ENCODE measurements at regions not wholly inside any gene's neighbourhood (a gene's known extent, or its start where the extent isn't known, plus 50 kb on each side); places are given as distances from the start of the nearest gene placed in this dataset.

DNA sequence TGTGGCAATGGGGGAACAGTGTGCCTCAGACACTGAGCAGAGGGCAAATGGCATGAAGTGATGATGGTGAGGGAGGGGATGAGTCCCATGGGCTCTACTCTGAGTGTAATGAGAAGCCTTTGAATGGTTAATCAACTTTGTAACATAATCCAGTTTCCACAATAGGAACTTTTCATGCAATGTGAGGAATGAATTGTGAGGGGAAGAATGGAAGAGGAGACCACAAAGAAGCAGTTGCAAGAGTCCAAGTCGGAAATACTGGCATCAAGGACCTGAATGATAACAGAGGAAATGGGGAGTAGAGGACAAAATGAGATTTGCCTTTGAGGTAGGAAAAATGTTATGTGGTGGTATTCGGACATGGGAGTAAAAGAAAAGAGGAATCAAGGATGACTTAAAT is 476.9 kb upstream of the PRICKLE1 start:
- H3K9me3 Mint-ChIP-seq = no peaks in the 10 kb centered on the region

GRCh38 chr12:43063650-43064049 is 474.1 kb upstream of the PRICKLE1 start:
- POLR2A ChIA-PET = no interaction called here
- H3K27me3 Mint-ChIP-seq = no peaks in the 10 kb centered on the region
- no peaks in the 10 kb centered on the region for H3K36me3 Mint-ChIP-seq
- H3K4me3 Mint-ChIP-seq = no peak overlapping the region
- no peaks in the 10 kb centered on the region for H3K9me3 Mint-ChIP-seq
- no peak overlapping the region for H3K27ac Mint-ChIP-seq
- ATAC-seq (ENCODE audit: low read depth) (no peak), DNase-seq (no peak)
- no peaks in the 10 kb centered on the region for H3K4me1 Mint-ChIP-seq

More for the DNA sequence above, 476.9 kb upstream of the PRICKLE1 start:
- Mint-ChIP-seq H3K4me3 (no peak overlapping the region), H3K27me3 (no peaks in the 10 kb centered on the region), H3K4me1 (no peaks in the 10 kb centered on the region), H3K27ac (no peak overlapping the region), H3K36me3 (no peaks in the 10 kb centered on the region)
- no peak for DNase-seq
- POLR2A ChIA-PET = no interaction called here
- no peak for ATAC-seq (ENCODE audit: low read depth)

DNA sequence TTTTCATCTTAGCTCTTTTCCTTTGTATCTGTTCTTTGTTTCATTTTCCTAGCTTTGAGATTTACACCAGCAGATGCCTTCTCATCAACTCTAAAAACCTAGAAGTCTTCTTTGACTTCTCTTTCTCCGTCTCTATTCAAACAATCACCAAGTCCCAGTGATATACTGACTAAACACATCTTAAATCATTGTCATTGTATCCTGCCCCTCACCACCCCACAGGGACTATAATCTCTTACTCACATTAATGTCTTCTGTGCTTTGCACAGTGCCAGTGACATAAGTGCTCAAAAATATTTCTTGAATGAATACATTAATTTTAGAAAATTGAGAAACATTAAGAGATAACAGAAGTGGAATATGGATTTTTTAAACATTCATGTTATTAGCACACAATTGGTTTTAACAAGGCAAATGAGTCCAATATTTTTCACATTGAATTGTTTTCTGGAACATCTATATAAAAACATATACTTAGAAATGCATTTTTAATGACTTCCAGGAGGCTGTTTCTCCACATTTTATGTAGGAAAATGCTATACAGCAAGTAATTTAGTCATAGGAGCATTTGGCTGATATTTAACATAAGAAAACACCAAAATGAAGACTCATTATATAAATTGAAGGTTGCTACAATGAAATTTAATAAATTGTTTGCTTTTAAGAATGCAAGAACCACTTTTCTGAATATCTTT is 472.8 kb upstream of the PRICKLE1 start:
- DNase-seq = no peak
- no peak overlapping the region for H3K27ac Mint-ChIP-seq
- H3K4me3 Mint-ChIP-seq = no peak overlapping the region
- no peaks in the 10 kb centered on the region for H3K9me3 Mint-ChIP-seq
- no peaks in the 10 kb centered on the region for H3K36me3 Mint-ChIP-seq
- H3K4me1 Mint-ChIP-seq = no peaks in the 10 kb centered on the region
- H3K27me3 Mint-ChIP-seq = no peaks in the 10 kb centered on the region
- ATAC-seq (ENCODE audit: low read depth) = no peak
- POLR2A ChIA-PET = no interaction called here

DNA sequence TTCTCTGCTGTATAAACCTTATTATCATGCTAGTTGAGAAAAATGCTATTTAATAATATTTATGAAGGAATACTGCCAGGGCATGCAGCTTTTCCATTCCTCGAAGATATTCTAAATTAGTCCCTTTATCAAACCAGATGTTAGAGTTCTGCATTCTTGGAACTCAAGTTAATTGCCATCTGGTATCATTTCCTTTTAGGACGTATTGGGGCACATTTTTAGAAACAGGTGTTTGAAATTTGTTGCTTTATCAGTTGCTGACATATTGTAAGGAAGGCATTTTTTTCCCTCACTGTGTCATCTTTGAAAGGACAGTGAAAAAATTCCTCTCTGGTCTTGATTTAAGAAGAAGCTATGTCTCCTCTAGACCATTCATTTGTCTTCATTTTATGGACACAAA is 471.2 kb upstream of the PRICKLE1 start:
- Mint-ChIP-seq H3K36me3 (no peaks in the 10 kb centered on the region), H3K4me3 (no peak overlapping the region), H3K4me1 (no peaks in the 10 kb centered on the region), H3K27ac (no peak overlapping the region), H3K9me3 (no peaks in the 10 kb centered on the region), H3K27me3 (no peaks in the 10 kb centered on the region)
- POLR2A ChIA-PET = no interaction called here
- no peak for ATAC-seq (ENCODE audit: low read depth)
- no peak for DNase-seq

DNA sequence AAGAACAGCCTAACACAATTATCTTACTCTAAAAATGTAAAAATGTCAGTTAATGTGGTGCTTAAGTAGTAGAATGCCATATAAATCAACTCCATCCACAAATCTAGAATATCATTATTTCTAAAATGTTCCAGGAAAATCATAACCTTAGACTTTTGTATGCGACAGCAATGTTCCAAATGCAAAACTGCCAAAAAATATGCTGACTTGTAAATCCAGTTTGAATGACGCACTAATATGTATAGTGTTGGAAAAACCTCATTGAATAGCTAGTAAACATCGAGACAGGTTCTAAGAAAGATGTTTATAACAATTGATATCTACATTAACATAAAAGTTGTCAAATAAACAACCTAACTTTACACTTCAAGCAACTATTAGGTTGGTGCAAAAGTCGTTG is 469.1 kb upstream of the PRICKLE1 start:
- no peaks in the 10 kb centered on the region for H3K36me3 Mint-ChIP-seq
- H3K9me3 Mint-ChIP-seq = no peaks in the 10 kb centered on the region
- no peaks in the 10 kb centered on the region for H3K27me3 Mint-ChIP-seq
- H3K4me1 Mint-ChIP-seq = no peaks in the 10 kb centered on the region
- no peak for ATAC-seq (ENCODE audit: low read depth)
- no peak for DNase-seq
- no peak overlapping the region for H3K27ac Mint-ChIP-seq
- no peak overlapping the region for H3K4me3 Mint-ChIP-seq
- POLR2A ChIA-PET = no interaction called here

DNA sequence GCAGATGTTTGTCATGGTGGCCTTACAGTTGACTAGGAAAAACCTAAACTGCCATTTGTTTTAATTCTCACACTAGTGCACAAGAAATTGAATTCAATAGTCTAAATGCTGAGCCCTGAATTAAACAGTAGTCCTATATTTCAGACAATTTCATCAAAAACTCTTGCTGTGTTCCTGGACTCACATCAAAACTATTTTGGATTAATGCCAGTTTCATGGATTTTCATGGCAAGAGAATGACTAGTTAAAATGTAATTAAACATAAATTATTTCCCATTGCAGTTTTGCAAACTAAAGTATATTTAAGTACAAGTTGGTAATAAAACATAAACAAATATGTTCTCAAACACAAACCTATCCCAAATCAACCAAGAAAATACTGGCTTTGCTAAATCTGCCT is 468.0 kb upstream of the PRICKLE1 start:
- ATAC-seq (ENCODE audit: low read depth) (no peak), DNase-seq (no peak)
- Mint-ChIP-seq H3K9me3 (no peaks in the 10 kb centered on the region), H3K4me1 (no peaks in the 10 kb centered on the region), H3K27ac (no peak overlapping the region), H3K27me3 (no peaks in the 10 kb centered on the region), H3K36me3 (no peaks in the 10 kb centered on the region), H3K4me3 (no peak overlapping the region)
- POLR2A ChIA-PET = no interaction called here

DNA sequence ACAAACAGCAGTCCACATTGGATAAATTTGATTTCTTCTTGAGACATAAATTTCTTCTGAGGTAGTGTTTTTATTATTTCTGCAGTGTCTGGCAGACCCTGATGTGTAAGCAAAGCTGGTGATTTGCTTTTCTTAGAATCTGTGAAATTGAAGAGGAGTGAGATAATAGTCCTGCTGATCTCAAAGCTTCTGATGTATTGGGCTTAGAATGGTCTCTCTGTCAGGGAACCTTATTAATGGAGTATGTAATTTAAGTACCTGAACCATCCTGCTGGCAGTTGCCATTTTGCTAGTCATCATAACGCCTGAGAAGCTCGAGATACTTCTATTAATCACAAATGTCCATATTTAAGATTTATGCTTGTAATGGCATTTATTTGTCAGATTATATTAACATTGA is 464.5 kb upstream of the PRICKLE1 start:
- H3K4me1 Mint-ChIP-seq = no peaks in the 10 kb centered on the region
- H3K27me3 Mint-ChIP-seq = no peaks in the 10 kb centered on the region
- H3K27ac Mint-ChIP-seq = no peak overlapping the region
- ATAC-seq (ENCODE audit: low read depth) = no peak
- H3K4me3 Mint-ChIP-seq = no peak overlapping the region
- POLR2A ChIA-PET = no interaction called here
- H3K9me3 Mint-ChIP-seq = no peaks in the 10 kb centered on the region
- no peaks in the 10 kb centered on the region for H3K36me3 Mint-ChIP-seq
- no peak for DNase-seq

- Mint-ChIP-seq H3K4me1 (no peaks in the 10 kb centered on the region), H3K36me3 (no peaks in the 10 kb centered on the region), H3K4me3 (no peak overlapping the region), H3K27ac (no peak overlapping the region), H3K27me3 (no peaks in the 10 kb centered on the region), H3K9me3 (no peaks in the 10 kb centered on the region)
- ATAC-seq (ENCODE audit: low read depth) (no peak), DNase-seq (no peak)
- POLR2A ChIA-PET = no interaction called here
These were observed 462.9 kb upstream of the PRICKLE1 start for GRCh38 chr12:43052441-43052840.

DNA sequence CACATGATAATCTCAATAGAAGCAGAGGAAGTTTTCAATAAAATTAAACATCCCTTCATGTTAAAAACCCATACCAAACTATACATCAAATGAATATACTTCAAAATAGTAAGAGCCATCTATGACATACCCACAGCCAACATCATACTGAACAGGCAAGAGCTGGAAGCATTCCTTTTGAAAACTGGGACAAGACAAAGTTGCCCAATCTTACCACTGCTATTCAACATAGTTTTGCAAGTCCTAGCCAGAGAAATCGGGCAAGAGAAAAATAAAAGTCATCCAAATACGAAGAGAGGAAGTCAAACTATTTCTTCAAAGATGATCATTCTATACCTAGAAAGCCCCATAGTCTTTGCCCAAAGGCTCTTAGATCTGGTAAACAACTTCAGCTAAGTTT is 454.7 kb upstream of the PRICKLE1 start:
- no peak overlapping the region for H3K4me3 Mint-ChIP-seq
- no peaks in the 10 kb centered on the region for H3K27me3 Mint-ChIP-seq
- no peaks in the 10 kb centered on the region for H3K36me3 Mint-ChIP-seq
- DNase-seq (no peak), ATAC-seq (ENCODE audit: low read depth) (no peak)
- H3K9me3 Mint-ChIP-seq = no peaks in the 10 kb centered on the region
- no peaks in the 10 kb centered on the region for H3K4me1 Mint-ChIP-seq
- H3K27ac Mint-ChIP-seq = no peak overlapping the region
- POLR2A ChIA-PET = no interaction called here

DNA sequence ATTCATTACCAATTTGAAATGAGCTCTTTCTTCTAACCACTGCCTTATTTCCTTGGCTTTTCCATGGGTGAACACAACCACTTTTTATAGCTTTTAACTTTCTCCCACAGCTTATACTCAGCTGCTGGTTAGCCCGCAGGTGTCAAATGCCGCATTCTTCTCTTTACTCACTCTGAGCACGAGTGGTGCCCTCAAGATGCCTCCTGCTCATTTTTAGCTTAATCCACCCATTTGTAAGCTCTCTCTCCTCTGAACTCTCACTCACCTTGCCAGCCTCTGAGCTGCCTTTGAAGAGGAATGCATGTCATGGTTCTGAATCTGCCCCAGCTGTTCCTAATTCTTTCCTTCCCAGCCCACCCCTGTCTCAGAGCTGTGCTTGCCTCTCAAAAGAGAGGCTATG is 449.4 kb upstream of the PRICKLE1 start:
- no peak for ATAC-seq (ENCODE audit: low read depth)
- POLR2A ChIA-PET = no interaction called here
- H3K27ac Mint-ChIP-seq = no peak overlapping the region
- DNase-seq = no peak
- H3K9me3 Mint-ChIP-seq = no peaks in the 10 kb centered on the region
- H3K27me3 Mint-ChIP-seq = no peaks in the 10 kb centered on the region
- H3K4me3 Mint-ChIP-seq = no peak overlapping the region
- H3K36me3 Mint-ChIP-seq = no peaks in the 10 kb centered on the region
- no peaks in the 10 kb centered on the region for H3K4me1 Mint-ChIP-seq

- no peaks in the 10 kb centered on the region for H3K4me1 Mint-ChIP-seq
- no peaks in the 10 kb centered on the region for H3K36me3 Mint-ChIP-seq
- no peak overlapping the region for H3K4me3 Mint-ChIP-seq
- POLR2A ChIA-PET = no interaction called here
- H3K27me3 Mint-ChIP-seq = no peaks in the 10 kb centered on the region
- no peak for DNase-seq
- no peak overlapping the region for H3K27ac Mint-ChIP-seq
- peaks cover 3% of the 10 kb centered on the region for H3K9me3 Mint-ChIP-seq
- no peak for ATAC-seq (ENCODE audit: low read depth)
These were observed 440.4 kb upstream of the PRICKLE1 start for GRCh38 chr12:43029971-43030370.

DNA sequence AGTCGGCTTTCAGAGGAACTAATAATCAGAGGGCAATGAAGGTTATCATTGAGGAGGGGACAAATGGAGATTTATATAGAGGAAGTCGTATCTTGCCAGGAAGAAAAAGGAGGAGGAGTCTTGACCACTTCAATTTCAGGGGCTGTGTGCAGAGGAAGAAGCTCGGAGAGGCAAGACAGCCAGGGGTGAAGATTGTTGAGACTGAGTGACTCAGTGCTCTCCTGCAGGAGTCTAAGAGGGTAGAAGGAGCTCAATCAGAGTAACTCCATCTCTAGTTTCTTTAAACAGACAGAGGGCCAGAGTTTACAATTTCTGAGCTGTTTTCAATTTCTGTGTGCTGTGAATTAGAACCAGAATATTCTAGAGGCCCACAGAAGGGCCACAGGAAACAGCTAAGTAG is 439.3 kb upstream of the PRICKLE1 start:
- Mint-ChIP-seq H3K9me3 (peaks cover 3% of the 10 kb centered on the region), H3K4me1 (no peaks in the 10 kb centered on the region), H3K27me3 (no peaks in the 10 kb centered on the region), H3K27ac (no peak overlapping the region), H3K36me3 (no peaks in the 10 kb centered on the region), H3K4me3 (no peak overlapping the region)
- POLR2A ChIA-PET = no interaction called here
- DNase-seq (no peak), ATAC-seq (ENCODE audit: low read depth) (no peak)

GRCh38 chr12:43022838-43023237 is 433.3 kb upstream of the PRICKLE1 start:
- ATAC-seq (ENCODE audit: low read depth) = no peak
- Mint-ChIP-seq H3K27ac (no peak overlapping the region), H3K4me3 (no peak overlapping the region), H3K9me3 (no peaks in the 10 kb centered on the region), H3K36me3 (no peaks in the 10 kb centered on the region), H3K27me3 (no peaks in the 10 kb centered on the region), H3K4me1 (no peaks in the 10 kb centered on the region)
- POLR2A ChIA-PET = no interaction called here
- DNase-seq = no peak

GRCh38 chr12:43015090-43015737 is 425.7 kb upstream of the PRICKLE1 start:
- Mint-ChIP-seq H3K9me3 (peaks cover 4% of the 10 kb centered on the region), H3K4me3 (no peak overlapping the region), H3K27ac (no peak overlapping the region), H3K27me3 (no peaks in the 10 kb centered on the region), H3K36me3 (no peaks in the 10 kb centered on the region), H3K4me1 (no peaks in the 10 kb centered on the region)
- POLR2A ChIA-PET = no interaction called here
- DNase-seq = no peak
- no peak for ATAC-seq (ENCODE audit: low read depth)
